ENCODE measurements at regions not wholly inside any gene's neighbourhood (a gene's known extent, or its start where the extent isn't known, plus 50 kb on each side); places are given as distances from the start of the nearest gene placed in this dataset.

GRCh38 chr10:61061923-61062504 lies 118.0 kb upstream of the RHOBTB1 start:
- no peaks in the 10 kb centered on the region for H3K36me3 ChIP-seq (ENCODE audit: control insufficient read depth in 4 of 4, insufficient read depth in 3 of 4, low read depth in 1 of 4, low read length in 3 of 4)
- no peak overlapping the region for H3K4me3 ChIP-seq (ENCODE audit: low read depth in 1 of 3, low read length in 3 of 3)
- no peak overlapping the region for H3K27ac ChIP-seq (ENCODE audit: low read depth in 1 of 2, low read length in 2 of 2)
- H3K4me1 ChIP-seq (ENCODE audit: control insufficient read depth in 4 of 4, insufficient read depth in 4 of 4, low read length in 3 of 4), result peaks cover 2 to 13% (median 6%) of the 10 kb centered on the region in 4 donors
- no peak overlapping the region for H3K9ac ChIP-seq (ENCODE audit: low read depth in 1 of 2, low read length in 2 of 2)
- TF ChIP-seq SP1 (IDR thresholded peaks at IDR 0.05) (no peak), ZBTB33 (IDR thresholded peaks at IDR 0.05) (no peak), JUND (IDR thresholded peaks at IDR 0.05) (no peak), RAD21 (IDR thresholded peaks at IDR 0.05) (no peak), TAF1 (conservative IDR thresholded peaks at IDR 0.05) (no peak), NR2F2 (IDR thresholded peaks at IDR 0.05) (no peak), CTCF (IDR thresholded peaks at IDR 0.05; ENCODE audit: low read depth, low read length, missing input control) (no peak), RXRA (IDR thresholded peaks at IDR 0.05) (no peak), FOXA1 (IDR thresholded peaks at IDR 0.05) (no peak), EGR1 (IDR thresholded peaks at IDR 0.05; ENCODE audit: low read depth in 2 of 2) (no peak), REST (IDR thresholded peaks at IDR 0.05) (no peak), YY1 (IDR thresholded peaks at IDR 0.05) (no peak), FOXA2 (IDR thresholded peaks at IDR 0.05) (no peak), GABPA (IDR thresholded peaks at IDR 0.05 in 1 of 2, conservative IDR thresholded peaks at IDR 0.05 in 1 of 2) (no peak), HNF4G (IDR thresholded peaks at IDR 0.05) (no peak), ATF3 (IDR thresholded peaks at IDR 0.05) (no peak), HNF4A (conservative IDR thresholded peaks at IDR 0.05) (no peak)
- TF ChIP-seq, protein P1, sequence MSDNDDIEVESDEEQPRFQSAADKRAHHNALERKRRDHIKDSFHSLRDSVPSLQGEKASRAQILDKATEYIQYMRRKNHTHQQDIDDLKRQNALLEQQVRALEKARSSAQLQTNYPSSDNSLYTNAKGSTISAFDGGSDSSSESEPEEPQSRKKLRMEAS (IDR thresholded peaks at IDR 0.05), result no peak
- no peaks in the 10 kb centered on the region for H3K27me3 ChIP-seq (ENCODE audit: control insufficient read depth in 4 of 4, insufficient read depth in 4 of 4, low read length in 3 of 4)
- no peak for DNase-seq (ENCODE audit: low spot score)
- no peaks in the 10 kb centered on the region for H3K9me3 ChIP-seq (ENCODE audit: control insufficient read depth in 4 of 4, low read length in 3 of 4)
- 83% methylated on average over 6 of the region's 6 CpGs for WGBS

Measured in liver (tissue), 8 donors.